Stimulated activated CD8-positive, alpha-beta memory T cell treated with anti-CD3 and anti-CD28 coated beads, Interleukin-7, amount 100 ng/mL, for 48 hours (primary cell): ENCODE measurements at regions not wholly inside any gene's neighbourhood (a gene's known extent, or its start where the extent isn't known, plus 50 kb on each side); places are given as distances from the start of the nearest gene placed in this dataset.

Experiments
- DNase-seq, 2 donors: peaks; one replicate each; pipeline ENCODE4 v3.0.0-alpha.2; 2020; ENCODE audit warnings: low read depth in 1 of 2; ENCODE audit errors: extremely low read depth in 1 of 2

DNA sequence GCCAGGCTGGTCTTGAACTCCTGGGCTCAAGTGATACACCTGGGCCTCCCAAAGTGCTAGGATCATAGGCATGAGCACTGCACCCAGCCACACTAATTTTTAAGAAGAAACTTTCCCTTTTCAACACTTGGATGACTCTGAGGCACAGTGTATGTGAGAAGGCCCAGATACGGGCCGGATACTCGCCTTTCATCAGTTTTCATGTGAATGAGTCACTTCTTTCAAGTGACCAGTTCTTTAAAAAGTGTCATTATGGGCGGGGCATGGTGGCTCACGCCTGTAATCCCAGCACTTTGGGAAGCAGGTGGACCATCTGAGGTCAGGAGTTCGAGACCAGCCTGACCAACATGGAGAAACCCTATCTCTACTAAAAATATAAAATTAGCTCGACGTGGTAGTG lies 120.8 kb downstream of the CTTN start:
- DNase-seq, result no peak

DNA sequence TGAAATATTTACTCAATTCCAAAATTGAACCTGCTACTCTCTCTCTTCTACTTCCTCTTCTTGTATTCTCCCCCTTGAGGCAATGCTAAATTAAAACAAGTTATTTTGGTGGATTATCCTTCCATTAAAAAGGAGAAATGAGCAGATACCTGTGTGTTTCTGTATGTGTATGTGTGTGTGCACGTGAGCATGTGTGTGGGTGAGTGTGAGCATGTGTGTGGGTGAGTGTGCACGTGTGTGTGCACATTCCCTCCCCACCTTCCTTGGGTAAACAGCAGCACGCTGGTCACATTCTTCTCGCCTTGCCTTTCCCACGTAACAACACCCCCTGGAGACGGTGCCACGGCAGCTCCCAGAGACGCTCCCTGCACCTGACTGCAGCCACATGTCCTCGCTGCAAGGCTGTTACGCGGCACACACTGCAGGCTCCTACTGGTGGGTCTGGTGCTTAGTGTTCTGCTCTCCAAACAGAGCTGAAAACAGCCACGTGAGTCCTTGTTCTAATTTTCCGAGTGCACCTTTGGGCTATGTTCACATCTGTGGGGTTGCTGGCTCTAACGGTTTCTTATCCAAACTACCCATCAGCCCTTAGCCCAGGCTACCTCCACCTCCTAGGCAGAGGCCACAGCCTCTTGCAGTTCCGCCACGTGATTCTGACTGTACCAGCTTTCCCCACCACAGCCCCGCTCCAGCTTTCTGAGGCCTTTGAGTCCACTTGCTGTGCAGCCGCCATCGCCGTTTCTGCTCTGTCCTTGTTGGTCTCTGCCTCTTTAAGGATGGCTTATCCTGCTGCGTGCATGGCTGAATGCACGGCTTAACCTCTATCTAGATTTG lies 123.4 kb downstream of the CTTN start:
- DNase-seq, result no peak

DNA sequence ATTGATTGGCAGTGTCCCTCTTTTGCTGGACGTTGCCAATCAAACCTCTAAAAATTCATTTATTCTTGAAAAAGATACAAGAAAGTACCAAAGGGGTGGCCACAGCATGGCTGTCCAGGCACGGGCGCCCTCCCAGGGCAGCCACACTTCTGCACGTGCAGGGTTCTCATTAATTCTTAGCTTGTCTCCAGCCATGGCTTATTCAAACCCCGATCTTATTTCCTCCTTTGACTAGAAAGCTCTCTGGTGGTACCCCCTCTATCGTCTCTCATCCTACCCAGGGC lies 123.9 kb downstream of the CTTN start:
- no peak for DNase-seq

DNA sequence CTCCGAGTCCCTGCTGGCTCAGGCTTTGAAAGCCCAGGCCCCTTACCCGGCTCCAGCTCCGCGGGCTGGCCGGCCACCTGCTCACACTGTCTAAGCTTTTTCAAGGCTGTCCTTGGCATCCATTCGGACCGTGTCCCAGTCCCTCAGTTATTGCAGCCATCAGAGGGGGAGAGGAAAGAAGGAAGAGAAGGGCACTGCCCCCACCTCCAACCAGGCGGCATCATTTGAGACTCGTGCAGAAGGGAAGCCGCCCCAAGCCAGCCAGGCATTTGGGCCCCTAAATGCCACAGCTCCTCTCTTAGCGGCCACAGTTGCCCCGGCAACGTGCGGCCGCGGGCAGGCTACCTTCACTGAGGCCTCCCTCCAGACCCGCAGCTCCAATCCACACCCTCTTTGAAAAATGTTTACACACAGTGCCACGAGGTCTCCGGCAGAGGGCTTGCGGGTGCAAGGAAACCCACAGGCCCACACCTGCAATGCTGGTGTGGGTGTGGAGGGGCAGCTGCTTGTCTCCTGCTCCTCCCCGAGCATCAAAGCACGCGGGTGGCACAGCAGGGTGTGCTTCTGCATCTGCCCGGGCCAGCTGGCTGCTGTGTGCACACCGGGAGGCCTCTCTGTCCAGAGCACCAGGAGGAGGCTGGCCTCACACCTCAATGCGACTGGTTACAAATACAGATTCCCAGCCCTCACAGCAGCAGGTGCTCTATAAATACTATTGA lies 124.4 kb downstream of the CTTN start:
- DNase-seq, result no peak

DNA sequence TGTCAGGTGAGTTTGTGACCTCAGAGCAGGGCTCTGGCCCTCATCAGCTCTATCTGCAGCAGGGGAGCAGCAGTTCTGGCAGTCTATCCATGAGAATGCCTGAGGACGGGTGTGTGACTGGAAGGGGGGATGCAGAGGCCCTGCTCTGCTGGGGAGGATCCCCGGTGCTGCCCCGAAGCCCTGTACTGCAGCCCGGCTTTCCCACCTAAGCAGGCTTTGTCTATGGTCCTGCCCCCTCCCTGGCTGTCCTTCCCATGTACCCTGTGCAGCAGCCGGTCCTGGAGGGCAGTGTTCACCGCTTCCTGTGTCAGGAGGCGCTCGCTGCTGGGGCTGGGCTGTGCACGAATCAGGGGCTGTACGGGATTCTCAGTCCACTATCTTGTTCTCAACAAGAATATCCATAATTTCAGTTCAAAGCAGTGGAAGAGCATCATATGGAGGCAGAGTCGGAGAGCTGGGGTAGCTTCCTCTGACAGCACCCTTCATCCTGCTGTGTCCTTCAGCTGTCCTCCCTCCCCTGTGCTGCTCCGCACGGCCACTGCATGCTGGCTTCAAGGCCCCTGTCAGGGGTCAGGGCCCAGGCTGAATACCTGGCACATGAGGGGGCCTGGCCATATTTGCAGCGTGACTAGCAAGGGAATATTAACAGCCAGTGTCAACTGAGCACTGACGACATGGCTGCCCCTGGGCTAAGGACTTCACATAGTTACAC lies 125.2 kb downstream of the CTTN start:
- DNase-seq, result no peak

DNA sequence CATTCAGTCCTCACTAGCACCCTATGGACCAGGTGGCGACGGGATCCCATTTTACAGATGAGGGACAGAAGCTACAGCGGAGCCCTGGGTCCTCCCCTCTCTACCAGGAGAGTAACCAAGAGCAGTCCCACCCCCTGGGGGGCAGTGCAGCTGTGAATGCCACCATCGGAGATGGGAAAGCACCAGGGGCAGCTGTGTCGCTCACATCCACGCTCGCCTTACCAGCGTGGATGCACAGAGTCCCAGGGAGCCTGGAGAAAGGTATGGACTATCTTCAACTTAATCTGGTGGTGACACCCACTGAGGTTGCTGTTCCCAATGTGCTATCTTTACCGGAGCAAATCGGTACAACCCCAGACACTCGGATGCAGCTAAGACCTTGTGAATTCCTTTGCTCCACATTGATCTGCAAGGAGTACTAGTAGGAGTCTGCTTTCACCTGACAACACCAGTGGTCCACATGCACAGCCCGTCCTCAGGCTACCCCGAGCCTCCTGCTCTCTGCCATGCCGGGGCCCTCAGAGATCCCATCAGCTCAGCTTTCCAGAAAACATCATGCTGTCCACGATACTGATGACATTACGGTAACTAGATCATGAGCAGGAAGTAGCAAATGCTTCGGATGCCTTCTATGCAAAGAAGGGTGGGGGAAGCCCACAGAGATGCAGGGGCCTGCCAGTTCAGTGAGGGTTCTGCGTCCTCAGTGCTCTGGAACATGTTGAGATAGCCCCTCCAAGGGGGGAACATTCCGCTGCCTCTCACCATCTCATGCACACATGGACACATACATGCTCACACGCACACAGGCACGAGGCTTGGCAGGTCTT lies 126.0 kb downstream of the CTTN start:
- DNase-seq, result no peak

DNA sequence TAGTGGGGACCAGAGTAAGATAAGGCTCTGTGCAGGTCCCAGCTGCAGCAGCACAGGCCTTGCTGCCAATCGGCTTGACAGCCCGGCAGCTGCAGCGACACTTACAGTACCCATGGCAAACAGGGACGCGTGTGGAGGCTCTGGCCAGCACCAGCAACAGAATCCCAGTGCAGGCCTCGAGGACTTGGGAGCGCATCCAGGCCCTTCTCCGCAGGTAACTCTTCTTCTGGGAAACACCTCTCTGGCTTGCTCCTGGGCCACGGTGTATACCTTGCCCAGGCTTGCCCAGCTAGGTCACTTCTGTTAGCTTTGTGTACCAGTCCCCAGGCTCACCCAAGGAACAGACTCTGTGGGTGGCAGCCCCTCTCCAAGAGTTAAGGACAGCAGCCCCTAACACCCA lies 126.7 kb downstream of the CTTN start:
- no peak for DNase-seq

DNA sequence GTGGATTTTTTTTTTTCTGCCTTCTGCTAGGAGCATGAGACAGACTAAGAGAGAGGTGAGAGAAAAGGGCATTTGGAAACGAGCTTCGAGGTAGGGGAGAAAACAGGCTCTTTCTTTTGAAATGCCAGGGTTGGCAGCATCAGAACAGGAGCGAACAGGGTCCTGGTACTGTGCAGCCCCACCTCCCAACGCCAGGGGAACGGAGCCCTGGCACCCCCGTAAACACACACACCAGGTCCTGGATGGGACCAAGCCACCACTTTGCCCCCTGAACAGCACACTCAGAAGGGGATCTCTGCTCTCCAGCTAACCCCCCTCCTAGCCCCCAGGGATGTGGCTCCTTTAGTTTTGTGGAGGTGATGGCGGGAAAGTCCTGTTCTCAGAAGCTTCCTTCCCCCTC lies 127.1 kb downstream of the CTTN start:
- DNase-seq, result no peak

DNA sequence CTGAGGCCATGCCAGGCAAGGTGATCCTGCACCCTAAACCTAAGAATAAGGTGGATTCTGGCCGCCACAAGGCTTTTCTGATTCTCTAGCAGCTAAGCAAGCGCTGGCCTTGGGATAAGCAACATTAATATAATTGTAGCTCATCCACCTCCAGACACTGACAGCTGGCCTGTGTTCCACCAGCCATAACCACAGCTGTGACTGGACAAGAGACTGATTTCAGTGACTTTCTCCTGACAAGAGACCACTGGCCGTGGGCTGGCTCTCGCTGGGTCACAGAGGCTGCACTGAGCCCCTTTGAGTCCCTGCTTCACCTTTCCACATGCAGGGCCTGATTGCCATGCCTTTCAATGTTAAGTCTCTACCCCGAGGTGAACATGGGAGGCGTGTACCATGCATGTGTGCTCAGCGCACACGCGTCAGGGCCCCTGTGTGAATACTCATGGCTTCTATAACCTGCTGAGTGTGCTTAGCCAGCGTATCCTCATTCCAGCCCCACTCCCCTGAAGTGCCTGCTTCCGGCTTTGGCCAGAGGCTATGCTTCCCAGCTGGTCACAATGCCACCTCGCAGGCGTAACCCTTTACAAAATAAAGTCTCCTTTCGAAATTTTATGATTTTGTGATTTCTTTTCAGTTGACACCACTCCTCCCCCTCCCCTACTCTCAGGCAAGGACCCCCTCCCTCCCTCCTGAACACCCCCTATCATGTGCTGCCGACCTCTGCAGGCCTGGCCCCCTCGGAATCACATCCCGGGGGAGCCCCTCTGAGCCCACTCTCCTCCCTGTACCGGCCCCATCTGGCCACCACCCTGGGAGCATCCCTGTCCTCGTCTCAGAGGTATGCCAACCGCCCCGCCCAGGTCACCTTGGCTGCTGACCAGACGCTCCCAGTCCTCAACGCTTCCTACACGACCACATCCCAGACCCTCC lies 128.1 kb downstream of the CTTN start:
- DNase-seq, result no peak

DNA sequence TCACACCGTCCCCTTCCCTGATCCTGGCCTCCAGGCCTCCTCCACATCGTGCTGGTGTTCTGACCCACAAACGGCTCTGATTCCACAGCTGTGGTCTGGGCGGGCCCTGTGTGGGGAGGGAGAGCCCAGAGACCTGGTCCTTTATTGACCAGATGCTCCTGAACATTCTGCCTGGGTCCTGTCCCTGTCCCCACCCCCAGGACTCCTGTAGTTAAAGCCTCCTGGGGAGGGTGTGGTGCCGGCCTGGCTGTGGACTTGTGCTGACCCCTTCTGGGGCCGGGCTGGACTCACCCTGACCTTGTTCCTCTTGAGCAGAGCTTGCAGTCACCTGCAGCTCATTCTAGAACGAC lies 128.7 kb downstream of the CTTN start:
- no peak for DNase-seq

DNA sequence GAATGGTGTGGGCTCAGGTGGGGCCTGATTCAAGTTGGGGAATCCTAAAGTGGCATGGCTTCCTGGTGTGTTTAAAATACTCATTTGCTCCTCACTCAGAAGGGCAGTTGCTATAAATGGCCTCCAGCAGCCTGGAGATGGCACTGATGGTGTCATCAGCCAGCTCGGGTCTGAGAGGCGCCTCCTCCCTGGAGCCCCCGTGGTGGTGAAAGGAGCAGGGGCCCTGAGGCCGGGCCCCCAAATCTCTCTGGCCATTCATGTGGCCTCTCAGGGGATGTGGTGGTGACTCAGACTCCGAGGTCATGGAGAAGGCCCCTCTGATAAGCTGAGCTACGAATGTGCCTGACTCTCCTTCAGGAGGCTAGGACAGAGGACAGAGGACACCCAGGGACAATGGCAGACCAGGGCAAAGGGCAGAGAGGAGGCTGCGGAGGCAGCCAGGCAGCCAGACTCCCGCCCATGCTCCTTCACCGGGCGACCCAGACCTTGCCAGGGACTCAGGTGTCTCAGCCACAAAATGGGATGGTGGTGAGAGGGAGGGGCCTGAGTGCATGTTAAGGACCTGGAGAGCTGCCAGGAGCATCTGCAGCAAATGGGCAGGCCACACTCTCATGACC lies 129.2 kb downstream of the CTTN start:
- DNase-seq, result no peak

DNA sequence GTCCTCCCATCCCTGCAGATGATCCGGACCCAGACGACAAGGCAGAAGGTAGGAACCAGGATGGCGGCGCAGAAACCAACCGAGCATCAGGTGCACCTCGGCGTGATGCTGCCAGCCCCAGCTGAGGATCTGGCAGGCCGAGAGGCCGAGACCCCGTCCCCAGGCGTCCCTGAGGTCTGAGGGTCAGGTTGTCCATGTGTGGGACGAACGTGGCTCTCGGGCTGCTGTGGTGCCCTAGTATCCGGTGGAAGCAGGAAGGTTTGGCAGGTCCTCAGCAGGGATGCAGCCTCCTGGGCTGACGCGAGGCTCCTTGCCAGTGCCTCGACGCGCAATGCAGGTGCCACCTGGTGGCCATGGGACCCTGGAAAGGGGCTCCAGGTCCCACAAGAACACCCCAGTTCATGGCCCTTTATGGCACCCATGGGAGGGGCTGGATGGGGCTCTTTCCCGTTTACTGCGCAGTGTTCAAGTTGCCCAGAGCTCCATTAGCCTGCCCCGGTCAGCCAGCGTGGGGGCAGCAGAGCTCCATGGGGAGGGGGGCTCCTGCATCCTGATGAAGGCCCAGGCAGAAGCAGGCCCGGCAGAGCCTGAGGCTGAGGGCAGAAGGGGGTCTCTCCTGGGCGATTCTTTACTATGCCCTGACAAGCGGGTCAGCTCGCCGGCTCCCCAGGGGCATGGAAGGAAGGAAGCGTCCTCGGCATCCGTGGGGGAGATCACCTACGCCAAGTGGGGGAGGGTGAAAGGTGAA lies 129.9 kb downstream of the CTTN start:
- no peak for DNase-seq

DNA sequence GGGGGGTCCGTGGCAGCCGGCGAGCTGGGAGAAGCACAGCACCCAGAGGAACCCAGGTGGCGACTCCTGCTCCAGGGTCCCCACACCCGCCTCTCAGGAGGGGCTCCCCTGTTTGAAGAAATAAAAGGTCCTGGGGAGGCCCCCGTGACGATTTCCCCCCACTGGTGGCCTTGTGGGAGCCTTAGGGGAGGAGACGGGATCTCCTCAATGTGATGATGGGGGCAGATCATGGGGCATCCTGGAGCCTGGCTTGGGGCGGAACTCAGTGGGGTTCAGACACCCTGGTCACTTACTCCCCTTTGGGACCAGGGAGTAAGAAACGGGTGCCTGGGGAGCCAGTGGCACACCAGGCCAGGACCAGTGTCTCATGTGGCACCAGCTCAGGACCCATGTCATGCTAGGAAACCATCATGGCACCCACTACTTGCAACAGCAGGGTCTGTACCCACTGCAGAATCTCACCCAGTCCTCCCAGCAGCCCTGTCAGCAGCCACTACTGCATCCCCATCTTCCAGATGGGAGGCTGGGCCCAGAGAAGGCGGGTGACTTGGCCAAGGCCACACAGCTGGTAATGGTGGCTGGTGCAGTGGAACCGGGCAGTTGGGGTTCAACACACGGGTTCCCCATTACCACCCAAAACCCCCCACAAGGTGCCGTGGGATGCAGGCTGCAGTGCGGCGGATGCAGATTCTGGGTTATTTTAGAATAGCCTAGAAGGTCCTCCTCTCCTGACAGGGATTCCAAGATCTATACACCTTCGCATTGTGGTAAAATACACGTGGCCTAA lies 130.7 kb downstream of the CTTN start:
- DNase-seq, result no peak

DNA sequence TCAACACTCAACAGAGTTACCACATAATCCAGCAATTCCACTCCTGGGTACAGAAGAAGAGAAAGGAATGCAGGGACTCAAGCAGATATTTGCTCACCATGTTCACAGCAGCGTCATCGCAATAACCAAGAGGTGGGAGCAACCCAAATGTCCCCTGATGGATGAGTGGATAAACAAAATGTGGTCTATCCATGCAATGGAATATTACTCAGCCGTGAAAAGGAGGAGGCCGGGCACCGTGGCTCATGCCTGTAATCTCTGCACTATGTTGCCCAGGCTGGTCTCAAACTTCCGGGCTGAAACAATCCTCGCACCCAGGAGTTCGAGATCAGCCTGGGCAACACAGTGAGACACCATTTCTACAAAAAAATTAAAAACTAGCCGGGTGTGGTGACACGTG lies 131.7 kb downstream of the CTTN start:
- DNase-seq, result no peak

DNA sequence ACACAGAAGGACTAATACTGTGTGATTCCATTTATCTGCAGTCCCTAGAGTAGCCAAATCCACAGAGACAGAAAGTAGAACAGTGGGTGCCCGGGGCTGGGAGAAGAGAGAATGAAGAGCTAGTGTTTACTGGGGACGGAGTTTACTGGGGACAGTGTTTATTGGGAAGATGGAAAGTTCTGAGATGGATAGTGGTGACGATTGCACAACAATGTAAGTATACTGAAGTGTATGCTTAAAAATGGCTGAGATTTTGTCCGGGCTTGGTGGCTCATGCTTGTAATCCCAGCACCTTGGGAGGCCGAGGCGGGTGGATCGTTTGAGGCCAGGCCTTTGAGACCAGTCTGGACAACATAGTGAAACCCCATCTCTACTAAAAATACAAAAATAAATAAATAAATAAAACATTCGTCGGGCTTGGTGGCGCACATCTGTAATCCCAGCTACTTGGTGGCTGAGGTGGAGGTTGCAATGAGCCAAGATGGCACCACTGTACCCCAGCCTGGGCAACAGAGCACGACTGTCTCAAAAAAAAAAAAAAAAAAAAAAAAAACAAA lies 132.4 kb downstream of the CTTN start:
- DNase-seq, result no peak

DNA sequence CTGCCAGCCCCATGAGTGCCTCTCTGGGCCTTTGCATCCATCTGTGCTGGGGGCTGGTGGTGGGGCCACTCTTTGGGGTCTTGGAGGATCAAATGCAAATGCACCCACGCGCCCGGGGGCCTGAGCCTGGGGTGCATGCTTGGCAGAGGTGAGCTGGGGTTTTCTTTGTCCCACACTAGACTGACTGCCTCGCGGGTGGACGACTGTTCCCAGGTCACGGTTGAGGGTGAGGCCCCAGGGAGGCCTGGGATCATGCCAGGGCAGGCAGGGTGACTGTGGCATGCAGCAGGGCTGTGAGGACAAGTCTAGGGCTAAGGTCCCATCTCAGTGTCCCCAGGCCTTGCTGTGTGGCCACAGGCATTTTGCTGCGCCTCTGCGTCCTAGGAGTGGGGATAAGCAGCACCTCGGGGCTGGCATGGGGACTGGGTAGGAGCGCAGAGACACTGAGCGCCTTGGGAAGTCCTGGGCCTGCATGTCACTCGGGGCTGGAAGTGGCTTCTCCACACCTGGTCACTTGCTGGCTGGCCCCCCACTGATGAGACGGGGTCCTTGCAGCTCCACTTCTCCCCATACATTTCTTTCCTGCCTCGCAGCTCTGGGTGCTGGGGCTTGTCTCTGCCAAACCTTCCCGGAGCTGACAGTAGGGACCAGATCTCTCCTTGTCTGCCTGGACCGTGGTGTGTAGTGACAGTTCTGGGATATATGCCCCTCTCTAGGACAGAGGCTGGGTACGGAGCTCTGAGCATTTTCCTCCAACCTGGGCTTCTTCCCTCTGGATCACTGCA lies 133.1 kb downstream of the CTTN start:
- DNase-seq, result no peak

DNA sequence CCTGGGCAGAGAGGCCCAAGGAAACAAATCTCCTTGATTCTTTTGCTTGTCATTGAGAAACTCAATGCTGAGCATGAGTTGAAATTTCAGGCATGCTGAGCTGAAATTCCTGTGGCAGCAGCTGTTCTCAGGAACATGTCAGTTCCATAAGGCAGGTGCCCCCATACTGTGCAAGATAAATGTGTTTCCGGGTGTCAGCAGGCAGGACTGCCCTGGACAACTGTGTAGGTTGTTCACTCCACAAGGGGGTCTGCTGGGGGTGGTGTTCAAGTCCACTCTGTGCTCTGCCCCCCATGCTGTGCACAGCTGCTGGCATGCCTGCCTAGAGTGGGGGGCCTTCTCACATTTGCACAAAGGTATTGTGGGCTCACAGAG lies 133.7 kb downstream of the CTTN start:
- no peak for DNase-seq
